ENCODE measurements at regions not wholly inside any gene's neighbourhood (a gene's known extent, or its start where the extent isn't known, plus 50 kb on each side); places are given as distances from the start of the nearest gene placed in this dataset.

GRCh38 chr3:30550246-30550645 lies 56.2 kb upstream of the TGFBR2 start:
- intact Hi-C loops (cut with DNase I; ENCODE audit: low total_unique reads): no loop called here
- no peak for TF ChIP-seq CTCF (IDR thresholded peaks at IDR 0.05)
- Histone ChIP-seq H3K4me3 (no peak overlapping the region), H3K27ac (no peak overlapping the region), H3K9me3 (no peaks in the 10 kb centered on the region), H3K27me3 (no peaks in the 10 kb centered on the region), H3K36me3 (no peaks in the 10 kb centered on the region), H3K4me1 (no peaks in the 10 kb centered on the region)
- DNase-seq: no peak

GRCh38 chr3:30551266-30551665 lies 55.1 kb upstream of the TGFBR2 start:
- Histone ChIP-seq H3K27me3 (no peaks in the 10 kb centered on the region), H3K36me3 (no peaks in the 10 kb centered on the region), H3K27ac (no peak overlapping the region), H3K4me3 (no peak overlapping the region), H3K4me1 (no peaks in the 10 kb centered on the region), H3K9me3 (no peaks in the 10 kb centered on the region)
- TF ChIP-seq CTCF (IDR thresholded peaks at IDR 0.05): no peak
- intact Hi-C loops (cut with DNase I; ENCODE audit: low total_unique reads): no loop called here
- DNase-seq: no peak

- Histone ChIP-seq H3K27ac (no peak overlapping the region), H3K9me3 (no peaks in the 10 kb centered on the region), H3K27me3 (no peaks in the 10 kb centered on the region), H3K4me3 (no peak overlapping the region), H3K4me1 (no peaks in the 10 kb centered on the region), H3K36me3 (no peaks in the 10 kb centered on the region)
- intact Hi-C loops (cut with DNase I; ENCODE audit: low total_unique reads): no loop called here
- DNase-seq: no peak
- no peak for TF ChIP-seq CTCF (IDR thresholded peaks at IDR 0.05)
Measured at GRCh38 chr3:30551927-30552326, 54.5 kb upstream of the TGFBR2 start.

GRCh38 chr3:30553641-30554316 lies 52.6 kb upstream of the TGFBR2 start:
- no peaks in the 10 kb centered on the region for H3K27me3 ChIP-seq
- H3K27ac ChIP-seq: no peak overlapping the region
- H3K36me3 ChIP-seq: no peaks in the 10 kb centered on the region
- H3K9me3 ChIP-seq: no peaks in the 10 kb centered on the region
- no peak overlapping the region for H3K4me3 ChIP-seq
- no peak for TF ChIP-seq CTCF (IDR thresholded peaks at IDR 0.05)
- intact Hi-C loops (cut with DNase I; ENCODE audit: low total_unique reads): no loop called here
- H3K4me1 ChIP-seq: no peaks in the 10 kb centered on the region
- no peak for DNase-seq

GRCh38 chr3:30554317-30554690 lies 52.1 kb upstream of the TGFBR2 start:
- TF ChIP-seq CTCF (IDR thresholded peaks at IDR 0.05): no peak
- H3K36me3 ChIP-seq: no peaks in the 10 kb centered on the region
- no peaks in the 10 kb centered on the region for H3K9me3 ChIP-seq
- no peaks in the 10 kb centered on the region for H3K4me1 ChIP-seq
- DNase-seq: no peak
- no peak overlapping the region for H3K4me3 ChIP-seq
- no peaks in the 10 kb centered on the region for H3K27me3 ChIP-seq
- H3K27ac ChIP-seq: no peak overlapping the region
- intact Hi-C loops (cut with DNase I; ENCODE audit: low total_unique reads): no loop called here

GRCh38 chr3:30555968-30556367 lies 50.4 kb upstream of the TGFBR2 start:
- no peaks in the 10 kb centered on the region for H3K36me3 ChIP-seq
- no peaks in the 10 kb centered on the region for H3K27me3 ChIP-seq
- H3K4me3 ChIP-seq: no peak overlapping the region
- DNase-seq: no peak
- H3K27ac ChIP-seq: no peak overlapping the region
- intact Hi-C loops (cut with DNase I; ENCODE audit: low total_unique reads): no loop called here
- H3K9me3 ChIP-seq: no peaks in the 10 kb centered on the region
- TF ChIP-seq CTCF (IDR thresholded peaks at IDR 0.05): no peak
- H3K4me1 ChIP-seq: no peaks in the 10 kb centered on the region

All from tibial artery (tissue), 4 donors.